ENCODE measurements at regions not wholly inside any gene's neighbourhood (a gene's known extent, or its start where the extent isn't known, plus 50 kb on each side); places are given as distances from the start of the nearest gene placed in this dataset.

GRCh38 chr15:29635513-29636098 is 186.7 kb downstream of the TJP1 start:
- no peaks in the 10 kb centered on the region for H4K20me1 ChIP-seq (ENCODE audit: insufficient read depth, low read length)
- no peaks in the 10 kb centered on the region for H3K79me2 ChIP-seq (ENCODE audit: insufficient read depth, low read length)
- H3K27me3 ChIP-seq (ENCODE audit: insufficient read depth, low read length, poor library complexity), result no peaks in the 10 kb centered on the region
- ATAC-seq (ENCODE audit: insufficient read depth, low read depth) (no peak), DNase-seq (no peak)
- TF ChIP-seq CTCF (IDR thresholded peaks at IDR 0.05; ENCODE audit: borderline replicate concordance, extremely low read depth, low read length, poor library complexity, severe bottlenecking) (no peak), EZH2 (IDR thresholded peaks at IDR 0.05; ENCODE audit: borderline replicate concordance, low read depth, low read length, severe bottlenecking) (no peak)
- no peak overlapping the region for H3K4me3 ChIP-seq (ENCODE audit: low read depth in 1 of 2, low read length in 2 of 2)
- no peak overlapping the region for H3K9ac ChIP-seq (ENCODE audit: low read depth, low read length)
- H3K9me3 ChIP-seq (ENCODE audit: insufficient read depth, low read length, severe bottlenecking), result no peaks in the 10 kb centered on the region
- H2AFZ ChIP-seq (ENCODE audit: low read depth, low read length), result no peak overlapping the region
- no peaks in the 10 kb centered on the region for H3K4me1 ChIP-seq (ENCODE audit: insufficient read depth, low read length)
- no peaks in the 10 kb centered on the region for H3K36me3 ChIP-seq (ENCODE audit: insufficient read depth, low read length)
- no peak overlapping the region for H3K27ac ChIP-seq (ENCODE audit: low read length)
- H3K4me2 ChIP-seq (ENCODE audit: insufficient read depth, low read length), result no peak overlapping the region

GRCh38 chr15:29633971-29634370 is 188.3 kb downstream of the TJP1 start:
- TF ChIP-seq CTCF (IDR thresholded peaks at IDR 0.05; ENCODE audit: borderline replicate concordance, extremely low read depth, low read length, poor library complexity, severe bottlenecking), result no peak
- TF ChIP-seq EZH2 (IDR thresholded peaks at IDR 0.05; ENCODE audit: borderline replicate concordance, low read depth, low read length, severe bottlenecking), result no peak
- H3K4me1 ChIP-seq (ENCODE audit: insufficient read depth, low read length), result no peaks in the 10 kb centered on the region
- no peaks in the 10 kb centered on the region for H3K9me3 ChIP-seq (ENCODE audit: insufficient read depth, low read length, severe bottlenecking)
- no peak overlapping the region for H3K4me3 ChIP-seq (ENCODE audit: low read depth in 1 of 2, low read length in 2 of 2)
- no peak overlapping the region for H3K9ac ChIP-seq (ENCODE audit: low read depth, low read length)
- no peak for DNase-seq
- H2AFZ ChIP-seq (ENCODE audit: low read depth, low read length), result no peak overlapping the region
- H3K27me3 ChIP-seq (ENCODE audit: insufficient read depth, low read length, poor library complexity), result no peaks in the 10 kb centered on the region
- no peak for ATAC-seq (ENCODE audit: insufficient read depth, low read depth)
- no peak overlapping the region for H3K4me2 ChIP-seq (ENCODE audit: insufficient read depth, low read length)
- H4K20me1 ChIP-seq (ENCODE audit: insufficient read depth, low read length), result no peaks in the 10 kb centered on the region
- no peak overlapping the region for H3K27ac ChIP-seq (ENCODE audit: low read length)
- H3K79me2 ChIP-seq (ENCODE audit: insufficient read depth, low read length), result no peaks in the 10 kb centered on the region
- H3K36me3 ChIP-seq (ENCODE audit: insufficient read depth, low read length), result no peaks in the 10 kb centered on the region

GRCh38 chr15:29632671-29633406 is 189.4 kb downstream of the TJP1 start:
- ATAC-seq (ENCODE audit: insufficient read depth, low read depth) (no peak), DNase-seq (no peak)
- Histone ChIP-seq H2AFZ (ENCODE audit: low read depth, low read length) (no peak overlapping the region), H3K79me2 (ENCODE audit: insufficient read depth, low read length) (no peaks in the 10 kb centered on the region), H4K20me1 (ENCODE audit: insufficient read depth, low read length) (no peaks in the 10 kb centered on the region), H3K27ac (ENCODE audit: low read length) (no peak overlapping the region), H3K9ac (ENCODE audit: low read depth, low read length) (no peak overlapping the region), H3K27me3 (ENCODE audit: insufficient read depth, low read length, poor library complexity) (no peaks in the 10 kb centered on the region), H3K36me3 (ENCODE audit: insufficient read depth, low read length) (no peaks in the 10 kb centered on the region), H3K4me3 (ENCODE audit: low read depth in 1 of 2, low read length in 2 of 2) (no peak overlapping the region), H3K9me3 (ENCODE audit: insufficient read depth, low read length, severe bottlenecking) (no peaks in the 10 kb centered on the region), H3K4me1 (ENCODE audit: insufficient read depth, low read length) (no peaks in the 10 kb centered on the region), H3K4me2 (ENCODE audit: insufficient read depth, low read length) (no peak overlapping the region)
- TF ChIP-seq EZH2 (IDR thresholded peaks at IDR 0.05; ENCODE audit: borderline replicate concordance, low read depth, low read length, severe bottlenecking) (no peak), CTCF (IDR thresholded peaks at IDR 0.05; ENCODE audit: borderline replicate concordance, extremely low read depth, low read length, poor library complexity, severe bottlenecking) (no peak)
